Gastroesophageal sphincter (tissue), 4 donors: ENCODE measurements at regions not wholly inside any gene's neighbourhood (a gene's known extent, or its start where the extent isn't known, plus 50 kb on each side); places are given as distances from the start of the nearest gene placed in this dataset.

Source experiments
- ATAC-seq: fragments of 150-250 bp; one replicate; pipeline ENCODE4 v1.9.1; 2016; ENCODE audit warnings: mild to moderate bottlenecking, moderate library complexity
- H3K27ac ChIP-seq, 4 donors: fragments of 200-600 bp; sonication (generic) in 3 of 4; 1 replicate in 3 of 4; 2 replicates in 1 of 4; pipeline ENCODE4 v1.5.1; 2016 to 2019
- H3K27me3 ChIP-seq: fragments of 200-600 bp; sonication (generic); one replicate; pipeline ENCODE4 v1.5.1; 2019
- H3K36me3 ChIP-seq, 2 donors: fragments of 200-600 bp; sonication (generic); one replicate each; pipeline ENCODE4 v1.5.1; 2019; ENCODE audit warnings: control low read depth in 1 of 2
- H3K4me1 ChIP-seq, 3 donors: fragments of 200-600 bp; sonication (generic); 1 replicate in 2 of 3; 2 replicates in 1 of 3; pipeline ENCODE4 v1.5.1; 2016 to 2019; ENCODE audit warnings: control low read depth in 2 of 3
- H3K4me3 ChIP-seq, 2 donors: fragments of 200-600 bp; sonication (generic); one replicate each; pipeline ENCODE4 v1.5.1; 2019; ENCODE audit warnings: mild to moderate bottlenecking in 1 of 2, moderate library complexity in 1 of 2
- H3K9me3 ChIP-seq, 3 donors: fragments of 200-600 bp; sonication (generic); one replicate each; pipeline ENCODE4 v1.5.1; 2017 to 2019; ENCODE audit warnings: control low read depth in 2 of 3
- EP300 ChIP-seq: sonication (generic); formaldehyde crosslinking; IDR thresholded peaks from one replicate; pipeline ENCODE4 v1.6.1; 2017; ENCODE audit warnings: antibody characterized with exemption, mild to moderate bottlenecking
- POLR2A ChIP-seq, 2 donors: fragments of 450-650 bp; IDR thresholded peaks; one replicate each; pipeline ENCODE4 v1.6.1; 2017; ENCODE audit warnings: antibody characterized with exemption in 2 of 2, mild to moderate bottlenecking in 2 of 2, moderate library complexity in 1 of 2
- POLR2AphosphoS5 ChIP-seq: sonication (generic); formaldehyde crosslinking; IDR thresholded peaks from one replicate; pipeline ENCODE4 v1.6.1; 2017; ENCODE audit warnings: antibody characterized with exemption
- WGBS, 2 donors: methylation state at CpG; one replicate each; pipeline ENCODE4 v1.1.5; 2018; ENCODE audit warnings: low coverage in 1 of 2; 5-methylcytosine and 5-hydroxymethylcytosine counted together
- TF ChIP-seq, protein P1 (sequence below), 4 experiments: fragments of 200-600 bp in 2 of 4; fragments of 450-650 bp in 2 of 4; sonication (generic) in 1 of 4; IDR thresholded peaks; one replicate each; pipeline ENCODE4 v1.5.1; 2017 to 2019; ENCODE audit warnings: antibody characterized with exemption in 4 of 4, mild to moderate bottlenecking in 2 of 4, moderate library complexity in 2 of 4

DNA sequence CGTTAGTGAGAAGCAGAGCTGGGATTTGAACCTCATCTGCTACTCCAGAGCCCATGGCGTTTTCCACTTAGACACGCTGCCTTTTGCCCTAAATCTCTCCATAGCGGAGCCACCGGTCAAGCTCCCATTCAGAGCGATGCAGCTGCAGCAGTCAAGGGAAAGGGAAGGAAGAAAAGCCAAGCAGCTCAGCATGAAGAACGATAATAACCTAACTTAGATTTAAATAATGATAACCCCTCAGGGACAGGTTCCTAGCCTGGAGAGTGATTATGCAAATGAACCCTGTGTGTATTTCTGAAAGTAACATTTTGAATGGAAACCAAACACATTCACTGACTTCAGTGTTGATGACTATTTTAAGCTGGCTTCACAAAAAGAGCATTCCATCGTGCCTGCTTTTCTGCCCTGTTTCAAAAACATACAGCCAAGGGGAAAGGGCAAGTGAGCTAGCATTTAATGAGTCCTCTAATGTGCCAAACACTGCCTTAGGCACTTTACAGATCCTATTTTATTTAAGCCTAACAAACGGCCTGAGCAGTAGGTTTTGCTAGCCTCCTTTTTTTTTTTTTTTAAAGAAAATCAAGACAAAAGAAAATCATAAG lies 798.3 kb downstream of the CDH8 start:
- 70 to 73% methylated on average over 5 to 9 of the region's 9 CpGs for WGBS, 2 donors
- Histone ChIP-seq H3K36me3 (no peaks in the 10 kb centered on the region), H3K27ac (no peak overlapping the region), H3K9me3 (no peaks in the 10 kb centered on the region), H3K27me3 (no peaks in the 10 kb centered on the region), H3K4me1 (no peaks in the 10 kb centered on the region), H3K4me3 (no peak overlapping the region)
- ATAC-seq, result no peak
- TF ChIP-seq, protein P1, sequence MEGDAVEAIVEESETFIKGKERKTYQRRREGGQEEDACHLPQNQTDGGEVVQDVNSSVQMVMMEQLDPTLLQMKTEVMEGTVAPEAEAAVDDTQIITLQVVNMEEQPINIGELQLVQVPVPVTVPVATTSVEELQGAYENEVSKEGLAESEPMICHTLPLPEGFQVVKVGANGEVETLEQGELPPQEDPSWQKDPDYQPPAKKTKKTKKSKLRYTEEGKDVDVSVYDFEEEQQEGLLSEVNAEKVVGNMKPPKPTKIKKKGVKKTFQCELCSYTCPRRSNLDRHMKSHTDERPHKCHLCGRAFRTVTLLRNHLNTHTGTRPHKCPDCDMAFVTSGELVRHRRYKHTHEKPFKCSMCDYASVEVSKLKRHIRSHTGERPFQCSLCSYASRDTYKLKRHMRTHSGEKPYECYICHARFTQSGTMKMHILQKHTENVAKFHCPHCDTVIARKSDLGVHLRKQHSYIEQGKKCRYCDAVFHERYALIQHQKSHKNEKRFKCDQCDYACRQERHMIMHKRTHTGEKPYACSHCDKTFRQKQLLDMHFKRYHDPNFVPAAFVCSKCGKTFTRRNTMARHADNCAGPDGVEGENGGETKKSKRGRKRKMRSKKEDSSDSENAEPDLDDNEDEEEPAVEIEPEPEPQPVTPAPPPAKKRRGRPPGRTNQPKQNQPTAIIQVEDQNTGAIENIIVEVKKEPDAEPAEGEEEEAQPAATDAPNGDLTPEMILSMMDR (IDR thresholded peaks at IDR 0.05), result no peak
- no peak for TF ChIP-seq POLR2AphosphoS5
- no peak for TF ChIP-seq POLR2A (IDR thresholded peaks at IDR 0.05)
- TF ChIP-seq EP300, result no peak

DNA sequence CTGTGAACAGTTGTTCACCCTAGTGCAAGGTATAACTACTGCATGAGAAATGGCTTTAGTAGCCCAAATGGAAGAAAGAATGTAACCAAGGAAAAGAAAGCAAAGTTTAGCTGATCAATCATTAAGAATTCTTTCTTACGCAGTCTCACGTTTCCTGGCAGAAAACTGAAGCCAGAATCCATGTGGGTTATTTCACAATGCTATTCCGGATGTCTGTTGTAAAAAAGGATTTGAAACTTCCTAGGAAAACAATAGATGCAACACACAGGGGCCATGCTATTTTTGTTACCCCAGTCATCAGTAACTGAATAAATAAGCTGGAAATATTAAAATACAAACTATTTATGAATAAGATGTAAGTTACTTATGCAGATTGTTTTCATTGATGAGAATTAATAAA lies 802.5 kb downstream of the CDH8 start:
- no peak overlapping the region for H3K27ac ChIP-seq
- no peak for ATAC-seq
- H3K4me3 ChIP-seq, result no peak overlapping the region
- 0 to 25% methylated on average over 3 of the region's 3 CpGs for WGBS, 2 donors
- H3K36me3 ChIP-seq, result no peaks in the 10 kb centered on the region
- H3K4me1 ChIP-seq, result no peaks in the 10 kb centered on the region
- no peaks in the 10 kb centered on the region for H3K9me3 ChIP-seq
- TF ChIP-seq, protein P1 (IDR thresholded peaks at IDR 0.05), result no peak
- TF ChIP-seq POLR2AphosphoS5 (no peak), POLR2A (IDR thresholded peaks at IDR 0.05) (no peak)
- H3K27me3 ChIP-seq, result no peaks in the 10 kb centered on the region

DNA sequence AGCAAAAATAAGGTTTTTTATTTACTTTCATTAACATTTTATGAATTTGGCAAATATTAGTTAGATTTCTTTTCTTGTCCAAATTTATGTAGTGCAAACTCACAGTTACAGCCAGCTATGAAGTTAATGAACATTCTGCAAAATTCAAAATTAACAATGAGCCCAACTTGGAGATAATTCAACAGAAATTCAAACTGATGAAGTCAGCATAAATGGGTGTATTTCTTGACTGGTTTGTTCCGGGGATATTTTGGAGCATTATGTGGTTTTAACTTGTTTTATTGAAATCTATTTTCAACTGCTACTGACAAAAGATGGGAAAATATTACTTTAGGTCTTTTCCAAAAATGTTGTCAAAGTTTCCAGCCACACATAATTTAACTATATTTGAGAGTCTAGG lies 807.9 kb downstream of the CDH8 start:
- no peak overlapping the region for H3K4me3 ChIP-seq
- no peak for TF ChIP-seq POLR2A (IDR thresholded peaks at IDR 0.05)
- TF ChIP-seq POLR2AphosphoS5, result no peak
- TF ChIP-seq, protein P1 (IDR thresholded peaks at IDR 0.05), result no peak
- no peak for TF ChIP-seq EP300
- no peaks in the 10 kb centered on the region for H3K9me3 ChIP-seq
- no peak for ATAC-seq
- no peak overlapping the region for H3K27ac ChIP-seq
- H3K4me1 ChIP-seq, result no peaks in the 10 kb centered on the region
- 67 to 90% methylated on average over 1 of the region's 1 CpG for WGBS, 2 donors
- H3K36me3 ChIP-seq, result no peaks in the 10 kb centered on the region
- no peaks in the 10 kb centered on the region for H3K27me3 ChIP-seq

DNA sequence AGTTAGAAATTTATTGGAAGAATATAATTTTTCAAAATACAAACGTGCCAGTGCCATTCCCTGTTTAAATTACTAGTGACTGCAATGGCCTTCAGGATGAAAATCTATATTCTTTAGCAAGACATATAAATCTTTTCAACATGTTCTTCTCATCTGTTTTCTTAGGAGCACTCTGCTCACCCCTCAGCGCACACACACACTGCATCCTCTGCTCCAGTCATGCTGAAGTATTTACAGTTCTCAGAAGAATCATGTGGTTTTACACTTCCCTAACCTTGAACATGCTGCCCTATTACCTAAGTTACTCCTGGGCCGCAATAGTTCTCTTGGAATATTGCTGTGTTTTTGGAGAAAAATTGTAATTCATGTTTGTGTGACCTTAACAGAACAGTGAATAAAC lies 820.6 kb downstream of the CDH8 start:
- Histone ChIP-seq H3K4me1 (no peaks in the 10 kb centered on the region), H3K4me3 (no peak overlapping the region), H3K9me3 (no peaks in the 10 kb centered on the region), H3K27ac (no peak overlapping the region), H3K36me3 (no peaks in the 10 kb centered on the region), H3K27me3 (no peaks in the 10 kb centered on the region)
- no peak for ATAC-seq
- 81 to 86% methylated on average over 3 of the region's 3 CpGs for WGBS, 2 donors
- TF ChIP-seq EP300 (no peak), POLR2AphosphoS5 (no peak), POLR2A (IDR thresholded peaks at IDR 0.05) (no peak)
- TF ChIP-seq, protein P1 (IDR thresholded peaks at IDR 0.05), result no peak

DNA sequence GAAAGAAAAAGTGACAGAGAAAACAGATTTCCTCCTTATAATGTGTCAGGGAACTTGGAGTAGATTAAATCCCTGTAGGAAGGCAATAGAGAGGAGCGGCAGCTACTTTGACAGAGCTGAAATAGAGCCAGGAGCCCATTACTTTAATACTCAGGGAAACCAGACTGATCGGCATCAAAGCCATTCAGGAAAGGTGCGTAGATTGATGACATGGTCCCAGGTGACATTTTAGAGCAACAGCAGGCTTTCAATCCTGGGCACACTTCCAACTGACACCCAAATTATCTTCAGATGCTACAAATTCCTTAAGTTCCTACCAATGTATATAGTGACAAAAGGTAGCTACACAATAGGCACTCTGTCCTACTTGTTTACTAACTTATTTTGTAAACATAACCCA lies 821.5 kb downstream of the CDH8 start:
- no peak for TF ChIP-seq POLR2AphosphoS5
- no peak for TF ChIP-seq EP300
- TF ChIP-seq, protein P1 (IDR thresholded peaks at IDR 0.05), result no peak
- no peak for TF ChIP-seq POLR2A (IDR thresholded peaks at IDR 0.05)
- Histone ChIP-seq H3K9me3 (no peaks in the 10 kb centered on the region), H3K4me1 (no peaks in the 10 kb centered on the region), H3K27me3 (no peaks in the 10 kb centered on the region), H3K36me3 (no peaks in the 10 kb centered on the region), H3K27ac (no peak overlapping the region), H3K4me3 (no peak overlapping the region)
- 88 to 100% methylated on average over 2 to 3 of the region's 3 CpGs for WGBS, 2 donors
- no peak for ATAC-seq
